ENCODE measurements at regions not wholly inside any gene's neighbourhood (a gene's known extent, or its start where the extent isn't known, plus 50 kb on each side); places are given as distances from the start of the nearest gene placed in this dataset.
"Not testable (repeated sequence)": the region's sequence is repeated elsewhere in the genome, so short reads cannot be mapped to it uniquely, and the experiment has no call there.

DNA sequence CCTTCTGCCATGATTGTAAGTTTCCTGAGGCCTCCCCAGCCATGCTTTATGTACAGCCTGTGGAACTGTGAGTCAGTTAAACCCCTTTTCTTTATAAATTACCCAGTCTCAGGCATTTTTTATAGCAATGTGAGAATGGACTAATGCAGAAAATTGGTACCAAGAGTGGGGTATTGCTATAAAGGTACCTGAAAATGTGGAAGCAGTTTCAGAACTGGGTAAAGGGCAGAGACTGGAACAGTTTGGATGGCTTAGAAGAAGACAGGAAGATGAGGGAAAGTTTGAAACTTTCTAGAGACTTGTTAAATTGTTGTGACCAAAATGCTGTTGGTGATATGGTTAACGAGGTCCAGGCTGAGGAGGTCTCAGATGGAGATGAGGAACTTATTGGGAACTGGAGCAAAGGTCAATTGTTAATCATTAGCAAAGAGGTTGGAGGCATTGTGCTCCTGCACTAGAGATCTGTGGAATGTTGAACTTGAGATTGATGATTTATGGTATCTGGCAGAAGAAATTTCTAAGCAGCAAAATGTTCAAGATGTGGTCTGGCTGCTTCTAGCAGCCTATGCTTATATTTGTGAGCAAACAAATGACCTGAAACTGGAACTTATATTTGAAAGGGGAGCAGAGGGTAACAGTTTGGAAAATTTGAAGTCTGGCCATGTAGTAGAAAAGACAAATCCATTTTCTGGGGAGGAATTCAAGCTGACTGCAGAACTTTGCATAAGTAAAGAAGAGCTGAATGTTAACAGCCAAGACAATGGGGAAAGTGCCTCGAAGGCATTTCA, 79.0 kb upstream of the GMDS start:
- no peak for DNase-seq (ENCODE audit: low read depth in 2 of 3, low spot score in 2 of 3)

DNA sequence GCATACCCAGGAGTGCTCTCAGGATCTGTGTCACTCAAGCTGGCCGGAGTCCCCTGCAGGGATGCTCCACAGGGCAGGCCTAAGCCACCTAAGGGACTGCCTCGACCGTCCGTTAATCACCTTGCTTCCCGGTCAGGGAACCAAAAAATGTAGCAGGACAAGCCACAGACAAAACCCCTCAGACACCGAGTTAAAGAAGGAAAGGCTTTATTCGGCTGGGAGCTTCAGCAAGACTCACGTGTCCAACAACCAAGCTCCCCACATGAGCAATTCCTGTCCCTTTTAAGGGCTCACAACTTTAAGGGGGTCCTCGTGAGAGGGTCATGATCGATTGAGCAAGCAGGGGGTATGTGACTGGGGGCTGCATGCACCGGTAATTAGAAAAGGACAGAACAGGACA, 72.1 kb upstream of the GMDS start:
- DNase-seq (ENCODE audit: low read depth in 2 of 3, low spot score in 2 of 3), result not testable (repeated sequence)

DNA sequence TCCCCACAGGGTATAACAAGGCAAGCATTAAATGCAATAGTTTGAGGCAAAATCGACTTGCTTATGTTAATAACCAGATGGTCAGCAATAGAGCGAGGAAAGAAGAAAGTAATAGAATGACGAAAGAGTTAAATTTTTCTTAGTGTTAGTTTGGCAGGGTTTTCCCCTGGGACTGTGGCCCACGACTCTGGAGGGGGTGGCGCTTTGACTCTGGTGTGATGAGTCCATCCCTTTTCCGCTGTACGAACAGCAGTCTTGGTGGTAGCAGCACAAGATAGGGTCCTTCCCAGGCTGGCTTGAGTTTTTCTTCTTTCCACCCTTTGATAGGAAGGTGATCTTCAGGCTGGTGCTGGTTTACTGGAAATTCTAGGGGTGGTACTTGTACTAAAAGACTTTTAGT, 69.2 kb upstream of the GMDS start:
- no peak for DNase-seq (ENCODE audit: low read depth in 2 of 3, low spot score in 2 of 3)

DNA sequence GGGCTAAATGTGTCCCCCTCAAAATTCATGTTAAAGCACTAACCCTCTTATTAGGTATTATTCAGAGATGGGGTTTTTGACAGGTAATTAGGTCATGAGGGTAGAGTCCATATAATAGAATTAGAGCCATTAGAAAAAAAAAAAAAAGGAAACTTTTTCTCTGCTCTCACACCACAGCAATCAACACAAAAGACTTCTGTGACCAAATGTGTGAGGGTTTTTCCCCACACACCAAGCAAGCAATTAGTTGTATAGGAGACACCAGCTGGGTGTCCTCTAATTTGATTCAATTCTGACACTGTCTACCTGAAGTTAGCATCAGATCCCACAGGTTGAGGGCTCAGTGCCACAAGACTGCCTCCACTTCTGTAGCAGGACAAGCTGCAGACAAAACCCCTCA, 64.6 kb upstream of the GMDS start:
- DNase-seq (ENCODE audit: low read depth in 2 of 3, low spot score in 2 of 3), result no peak

DNA sequence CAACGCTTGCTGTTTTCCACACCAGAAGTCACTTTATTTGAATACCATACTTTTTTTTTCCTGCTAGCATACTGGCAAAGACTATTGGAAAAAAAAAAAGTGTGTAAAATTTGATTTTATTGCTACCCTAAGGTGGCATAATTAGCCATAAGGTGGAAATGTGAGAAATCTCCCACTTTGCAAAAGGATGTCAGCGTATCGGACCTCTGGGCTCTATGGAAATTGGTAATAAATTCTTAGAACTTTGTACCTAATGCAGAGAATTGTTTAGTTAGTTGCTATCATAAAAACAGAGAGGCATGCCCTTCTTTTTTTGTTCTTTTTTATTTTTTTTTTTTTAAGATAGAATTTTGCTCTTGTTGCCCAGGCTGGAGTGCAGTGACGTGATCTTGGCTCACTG, 63.7 kb upstream of the GMDS start:
- DNase-seq (ENCODE audit: low read depth in 2 of 3, low spot score in 2 of 3), result no peak

DNA sequence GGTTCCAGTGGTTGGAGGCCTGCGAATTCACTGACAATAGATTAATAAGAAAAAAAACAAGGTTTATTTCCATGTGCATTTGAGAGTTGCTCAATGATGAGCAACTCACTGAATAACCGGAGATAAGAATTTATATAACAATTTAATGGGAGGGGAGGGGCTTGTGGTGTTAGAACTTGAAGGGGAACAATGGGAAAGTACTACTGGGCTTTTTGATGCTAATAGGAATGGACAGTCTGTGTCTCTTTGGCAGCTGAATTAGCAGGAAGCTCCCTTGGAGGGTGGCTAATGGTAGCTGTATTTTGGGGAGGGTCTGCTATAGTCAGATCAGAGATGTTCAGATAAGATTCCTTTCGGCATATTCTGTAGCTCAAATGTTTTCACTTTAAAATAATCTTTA, 62.4 kb upstream of the GMDS start:
- DNase-seq (ENCODE audit: low read depth in 2 of 3, low spot score in 2 of 3), result no peak

DNA sequence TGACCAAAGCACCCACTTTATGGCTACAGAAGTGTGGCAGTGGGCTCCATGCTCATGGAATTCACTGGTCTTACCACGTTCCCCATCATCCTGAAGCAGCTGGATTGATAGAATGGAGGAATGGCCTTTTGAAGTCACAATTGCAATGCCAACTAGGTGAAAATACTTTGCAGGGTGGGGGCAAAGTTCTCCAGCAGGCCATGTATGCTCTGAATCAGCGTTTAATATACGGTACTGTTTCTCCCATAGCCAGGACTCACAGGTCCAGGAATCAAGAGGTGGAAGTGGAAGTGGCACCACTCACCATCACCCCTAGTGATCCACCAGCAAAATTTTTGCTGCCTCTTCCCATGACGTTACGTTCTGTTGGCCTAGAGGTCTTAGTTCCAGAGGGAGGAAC, 60.5 kb upstream of the GMDS start:
- no peak for DNase-seq (ENCODE audit: low read depth in 2 of 3, low spot score in 2 of 3)

DNA sequence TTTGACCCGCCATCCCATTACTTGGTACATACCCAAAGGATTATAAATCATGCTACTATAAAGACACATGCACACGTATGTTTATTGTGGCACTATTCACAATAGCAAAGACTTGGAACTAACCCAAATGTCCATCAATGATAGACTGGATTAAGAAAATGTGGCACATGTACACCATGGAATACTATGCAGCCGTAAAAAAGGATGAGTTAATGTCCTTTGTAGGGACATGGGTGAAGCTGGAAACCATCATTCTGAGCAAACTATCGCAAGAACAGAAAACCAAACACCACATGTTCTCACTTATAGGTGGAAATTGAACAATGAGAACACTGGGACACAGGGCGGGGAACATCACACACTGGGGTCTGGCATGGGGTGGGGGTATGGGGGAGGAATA, 57.1 kb upstream of the GMDS start:
- DNase-seq (ENCODE audit: low read depth in 2 of 3, low spot score in 2 of 3), result not testable (repeated sequence)

DNA sequence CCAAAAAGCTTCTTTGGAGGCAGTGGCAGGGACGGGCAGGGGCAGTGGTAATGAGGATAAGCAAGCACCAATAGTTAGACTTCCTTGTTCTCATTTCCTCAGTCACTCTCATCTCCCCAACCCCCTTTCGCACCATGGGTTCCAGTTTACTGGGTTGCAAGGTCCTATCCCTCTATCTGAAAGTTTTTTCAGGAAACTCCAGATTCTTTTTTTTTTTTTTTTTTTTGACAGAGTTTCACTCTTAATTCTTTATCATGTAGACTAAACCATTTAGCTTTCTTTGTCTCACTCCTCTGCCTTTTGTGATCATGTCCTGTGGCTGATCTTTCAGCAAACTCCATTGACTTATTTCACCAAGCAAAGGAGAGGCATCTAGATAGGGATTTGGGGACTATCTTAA, 51.4 kb upstream of the GMDS start:
- DNase-seq (ENCODE audit: low read depth in 2 of 3, low spot score in 2 of 3), result no peak

All from activated CD8-positive, alpha-beta memory T cell treated with anti-CD3 and anti-CD28 coated beads for 48 hours (primary cell).